Panc1 (cell line): ENCODE measurements at regions not wholly inside any gene's neighbourhood (a gene's known extent, or its start where the extent isn't known, plus 50 kb on each side); places are given as distances from the start of the nearest gene placed in this dataset.

Experiments
- ATAC-seq: fragments of 200-7000 bp; cut with Tn5 transposase; 2 replicates; pipeline ENCODE4 v1.9.1; 2020; ENCODE audit warnings: mild to moderate bottlenecking, moderate library complexity
- BruUV-seq: library from RNA; stranded (reverse); fragments of 400-500 nt; replicated peaks from 2 replicates; lab custom pipeline; 2021; lab: Mats Ljungman, UMichigan
- CTCF ChIA-PET: fragments of 300-600 bp; sonication (Branson Sonifier 250); formaldehyde crosslinking; loops from one replicate; lab custom pipeline; 2022; ENCODE audit warnings: antibody characterized with exemption; lab: Charles Lee
- POLR2A ChIA-PET: fragments of 300-600 bp; sonication (Branson Sonifier 250); formaldehyde crosslinking; loops from one replicate; lab custom pipeline; 2022; ENCODE audit warnings: antibody characterized with exemption; lab: Charles Lee
- DNase-seq: peaks from one replicate; pipeline ENCODE4 v3.0.0-alpha.2; 2010; ENCODE audit warnings: low read depth, low spot score
- H3K27ac ChIP-seq: 2 replicates; pipeline ENCODE4 v1.5.1; 2011; ENCODE audit warnings: mild to moderate bottlenecking, low read length, inconsistent platforms
- H3K27me3 ChIP-seq: fragments of 200-500 bp; sonication (Bioruptor generic); 2 replicates; pipeline ENCODE4 v1.6.0; 2014; ENCODE audit warnings: low read length, inconsistent platforms; ENCODE audit not compliant: control insufficient read depth, insufficient read depth
- H3K36me3 ChIP-seq: fragments of 200-500 bp; sonication (Bioruptor generic); 2 replicates; pipeline ENCODE4 v1.5.1; 2014; ENCODE audit warnings: inconsistent platforms, mild to moderate bottlenecking, low read length, moderate library complexity; ENCODE audit not compliant: control insufficient read depth, insufficient read depth
- H3K4me1 ChIP-seq: 2 replicates; pipeline ENCODE4 v1.5.1; 2011; ENCODE audit warnings: inconsistent platforms, mild to moderate bottlenecking, low read length, moderate library complexity; ENCODE audit not compliant: control insufficient read depth, insufficient read depth
- H3K4me3 ChIP-seq, 2 experiments: 2 replicates each; pipeline ENCODE4 v1.5.1; 2011 to 2012; ENCODE audit warnings: low read depth in 2 of 2, low read length in 2 of 2, mild to moderate bottlenecking in 2 of 2, inconsistent platforms in 1 of 2, moderate library complexity in 1 of 2
- H3K9me3 ChIP-seq: fragments of 200-500 bp; sonication (Bioruptor generic); 2 replicates; pipeline ENCODE4 v1.5.1; 2014; ENCODE audit warnings: low read depth, mild to moderate bottlenecking, inconsistent platforms, low read length, moderate library complexity; ENCODE audit not compliant: control insufficient read depth, insufficient read depth
- POLR2AphosphoS5 ChIP-seq: IDR thresholded peaks from 2 replicates; pipeline ENCODE4 v1.6.1; 2012; ENCODE audit warnings: mild to moderate bottlenecking, low read depth, low read length, moderate library complexity
- SIN3A ChIP-seq: IDR thresholded peaks from 2 replicates; pipeline ENCODE4 v1.6.1; 2012; ENCODE audit warnings: low read depth, mild to moderate bottlenecking, low read length, moderate library complexity, borderline replicate concordance; ENCODE audit not compliant: insufficient read depth
- in situ Hi-C: cut with HindIII; loops from 2 replicates; pipeline ENCODE4 v1.10.0; 2016; ENCODE audit warnings: low sequenced_read_pairs, low pct_unique_long_range_greater_than_20kb
- intact Hi-C: fragments of 100-400 bp; cut with micrococcal nuclease; formaldehyde crosslinking; loops from one replicate; pipeline ENCODE4 v1.10.0; 2022; ENCODE audit not compliant: unreplicated experiment
- TF ChIP-seq, protein P1 (sequence below), 2 experiments: IDR thresholded peaks; 2 replicates each; pipeline ENCODE4 v1.6.1; 2011 to 2012; ENCODE audit warnings: low read depth in 2 of 2, control low read depth in 1 of 2, low read length in 1 of 2, mild to moderate bottlenecking in 1 of 2, moderate library complexity in 1 of 2; ENCODE audit not compliant: insufficient read depth in 1 of 2
- TF ChIP-seq, protein P2 (sequence below): fragments of 450-650 bp; IDR thresholded peaks from 2 replicates; pipeline ENCODE4 v1.5.1; 2017; ENCODE audit warnings: mild to moderate bottlenecking

DNA sequence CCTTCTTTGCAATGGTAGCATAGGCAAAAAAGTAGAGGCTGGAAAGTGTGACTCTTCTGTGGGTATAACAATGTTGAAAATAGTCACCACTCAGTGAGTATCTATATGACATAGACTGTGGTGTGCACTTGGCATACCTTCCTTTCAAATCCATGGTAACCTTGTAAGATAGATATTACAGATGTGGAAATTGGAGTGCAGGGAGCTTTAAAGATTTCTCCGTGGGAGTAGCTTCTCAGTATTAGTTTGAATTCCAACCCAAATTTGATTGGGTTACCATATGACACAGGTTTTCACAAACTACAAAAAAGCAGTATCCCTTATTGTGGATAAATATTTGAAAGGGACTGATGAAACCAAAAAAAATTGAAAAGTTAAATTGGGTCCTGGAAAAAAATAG is 163.8 kb downstream of the CLVS2 start:
- no peak for DNase-seq
- H3K4me1 ChIP-seq = no peaks in the 10 kb centered on the region
- POLR2A ChIA-PET = no interaction called here
- ATAC-seq = no peak
- TF ChIP-seq, protein P1, sequence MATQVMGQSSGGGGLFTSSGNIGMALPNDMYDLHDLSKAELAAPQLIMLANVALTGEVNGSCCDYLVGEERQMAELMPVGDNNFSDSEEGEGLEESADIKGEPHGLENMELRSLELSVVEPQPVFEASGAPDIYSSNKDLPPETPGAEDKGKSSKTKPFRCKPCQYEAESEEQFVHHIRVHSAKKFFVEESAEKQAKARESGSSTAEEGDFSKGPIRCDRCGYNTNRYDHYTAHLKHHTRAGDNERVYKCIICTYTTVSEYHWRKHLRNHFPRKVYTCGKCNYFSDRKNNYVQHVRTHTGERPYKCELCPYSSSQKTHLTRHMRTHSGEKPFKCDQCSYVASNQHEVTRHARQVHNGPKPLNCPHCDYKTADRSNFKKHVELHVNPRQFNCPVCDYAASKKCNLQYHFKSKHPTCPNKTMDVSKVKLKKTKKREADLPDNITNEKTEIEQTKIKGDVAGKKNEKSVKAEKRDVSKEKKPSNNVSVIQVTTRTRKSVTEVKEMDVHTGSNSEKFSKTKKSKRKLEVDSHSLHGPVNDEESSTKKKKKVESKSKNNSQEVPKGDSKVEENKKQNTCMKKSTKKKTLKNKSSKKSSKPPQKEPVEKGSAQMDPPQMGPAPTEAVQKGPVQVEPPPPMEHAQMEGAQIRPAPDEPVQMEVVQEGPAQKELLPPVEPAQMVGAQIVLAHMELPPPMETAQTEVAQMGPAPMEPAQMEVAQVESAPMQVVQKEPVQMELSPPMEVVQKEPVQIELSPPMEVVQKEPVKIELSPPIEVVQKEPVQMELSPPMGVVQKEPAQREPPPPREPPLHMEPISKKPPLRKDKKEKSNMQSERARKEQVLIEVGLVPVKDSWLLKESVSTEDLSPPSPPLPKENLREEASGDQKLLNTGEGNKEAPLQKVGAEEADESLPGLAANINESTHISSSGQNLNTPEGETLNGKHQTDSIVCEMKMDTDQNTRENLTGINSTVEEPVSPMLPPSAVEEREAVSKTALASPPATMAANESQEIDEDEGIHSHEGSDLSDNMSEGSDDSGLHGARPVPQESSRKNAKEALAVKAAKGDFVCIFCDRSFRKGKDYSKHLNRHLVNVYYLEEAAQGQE (IDR thresholded peaks at IDR 0.05; ENCODE audit: insufficient read depth in 1 of 2, low read depth in 2 of 2, low read length in 1 of 2) = no peak
- TF ChIP-seq SIN3A (no peak), POLR2AphosphoS5 (no peak)
- TF ChIP-seq, protein P2, sequence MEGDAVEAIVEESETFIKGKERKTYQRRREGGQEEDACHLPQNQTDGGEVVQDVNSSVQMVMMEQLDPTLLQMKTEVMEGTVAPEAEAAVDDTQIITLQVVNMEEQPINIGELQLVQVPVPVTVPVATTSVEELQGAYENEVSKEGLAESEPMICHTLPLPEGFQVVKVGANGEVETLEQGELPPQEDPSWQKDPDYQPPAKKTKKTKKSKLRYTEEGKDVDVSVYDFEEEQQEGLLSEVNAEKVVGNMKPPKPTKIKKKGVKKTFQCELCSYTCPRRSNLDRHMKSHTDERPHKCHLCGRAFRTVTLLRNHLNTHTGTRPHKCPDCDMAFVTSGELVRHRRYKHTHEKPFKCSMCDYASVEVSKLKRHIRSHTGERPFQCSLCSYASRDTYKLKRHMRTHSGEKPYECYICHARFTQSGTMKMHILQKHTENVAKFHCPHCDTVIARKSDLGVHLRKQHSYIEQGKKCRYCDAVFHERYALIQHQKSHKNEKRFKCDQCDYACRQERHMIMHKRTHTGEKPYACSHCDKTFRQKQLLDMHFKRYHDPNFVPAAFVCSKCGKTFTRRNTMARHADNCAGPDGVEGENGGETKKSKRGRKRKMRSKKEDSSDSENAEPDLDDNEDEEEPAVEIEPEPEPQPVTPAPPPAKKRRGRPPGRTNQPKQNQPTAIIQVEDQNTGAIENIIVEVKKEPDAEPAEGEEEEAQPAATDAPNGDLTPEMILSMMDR = no peak
- no peaks in the 10 kb centered on the region for H3K27me3 ChIP-seq
- H3K36me3 ChIP-seq = no peaks in the 10 kb centered on the region
- no peaks in the 10 kb centered on the region for H3K9me3 ChIP-seq
- CTCF ChIA-PET = no interaction called here
- BruUV-seq = no TSS peak
- no peak overlapping the region for H3K27ac ChIP-seq
- intact Hi-C loops (no loop called here), in situ Hi-C loops (no loop called here)
- H3K4me3 ChIP-seq = no peak overlapping the region
